HG02885 (cell line): ENCODE measurements at regions not wholly inside any gene's neighbourhood (a gene's known extent, or its start where the extent isn't known, plus 50 kb on each side); places are given as distances from the start of the nearest gene placed in this dataset.
"Not testable (repeated sequence)": the region's sequence is repeated elsewhere in the genome, so short reads cannot be mapped to it uniquely, and the experiment has no call there.

ENCODE experiments used
- ATAC-seq: cut with Tn5 transposase; IDR thresholded peaks from one replicate; pipeline ENCODE4 v1.9.1; 2021; ENCODE audit warnings: mild to moderate bottlenecking; ENCODE audit not compliant: unreplicated experiment, poor library complexity

- ATAC-seq: peak; percentile 85
Measured at GRCh38 chrX:124232523-124233201, 99.8 kb upstream of the TEX13D start.

GRCh38 chrX:124234348-124234747 is 98.1 kb upstream of the TEX13D start:
- ATAC-seq: no peak

GRCh38 chrX:124238268-124238667 is 94.2 kb upstream of the TEX13D start:
- no peak for ATAC-seq

GRCh38 chrX:124239324-124239723 is 93.1 kb upstream of the TEX13D start:
- no peak for ATAC-seq

GRCh38 chrX:124239911-124240310 is 92.5 kb upstream of the TEX13D start:
- peak; percentile 83 for ATAC-seq

GRCh38 chrX:124240422-124240821 is 92.0 kb upstream of the TEX13D start:
- ATAC-seq: peak; percentile 7

GRCh38 chrX:124242131-124242530 is 90.3 kb upstream of the TEX13D start:
- ATAC-seq: no peak

- ATAC-seq: no peak
Measured at GRCh38 chrX:124249345-124249744, 83.1 kb upstream of the TEX13D start.

- ATAC-seq: no peak
Measured at GRCh38 chrX:124250835-124251437, 81.5 kb upstream of the TEX13D start.

GRCh38 chrX:124254611-124255010 is 77.8 kb upstream of the TEX13D start:
- no peak for ATAC-seq

GRCh38 chrX:124256216-124256615 is 76.2 kb upstream of the TEX13D start:
- ATAC-seq: no peak

GRCh38 chrX:124256629-124257380 is 75.7 kb upstream of the TEX13D start:
- no peak for ATAC-seq

- no peak for ATAC-seq
Measured at GRCh38 chrX:124257924-124258702, 74.3 kb upstream of the TEX13D start.

- no peak for ATAC-seq
Measured at GRCh38 chrX:124260845-124261244, 71.6 kb upstream of the TEX13D start.

GRCh38 chrX:124263743-124264142 is 68.7 kb upstream of the TEX13D start:
- ATAC-seq: no peak

- no peak for ATAC-seq
Measured at GRCh38 chrX:124268099-124268498, 64.4 kb upstream of the TEX13D start.

GRCh38 chrX:124269881-124270280 is 62.6 kb upstream of the TEX13D start:
- ATAC-seq: no peak

- not testable (repeated sequence) for ATAC-seq
Measured at GRCh38 chrX:124271599-124271998, 60.9 kb upstream of the TEX13D start.

GRCh38 chrX:124272370-124272982 is 60.0 kb upstream of the TEX13D start:
- no peak for ATAC-seq

GRCh38 chrX:124274438-124275181 is 57.9 kb upstream of the TEX13D start:
- ATAC-seq: no peak
